Urinary bladder (tissue), 3 donors: ENCODE measurements at regions not wholly inside any gene's neighbourhood (a gene's known extent, or its start where the extent isn't known, plus 50 kb on each side); places are given as distances from the start of the nearest gene placed in this dataset.
"Not testable (repeated sequence)": the region's sequence is repeated elsewhere in the genome, so short reads cannot be mapped to it uniquely, and the experiment has no call there.

Experiments used
- DNase-seq: peaks from one replicate; pipeline ENCODE4 v3.0.0-alpha.2; 2015; ENCODE audit errors: extremely low spot score
- H3K27ac ChIP-seq: one replicate; pipeline ENCODE4 v1.5.1; 2013; ENCODE audit warnings: low read depth, mild to moderate bottlenecking, moderate library complexity
- H3K36me3 ChIP-seq: one replicate; pipeline ENCODE4 v1.6.1; 2013; ENCODE audit warnings: mild to moderate bottlenecking, moderate library complexity; ENCODE audit not compliant: insufficient read depth
- H3K4me1 ChIP-seq: one replicate; pipeline ENCODE4 v1.6.1; 2013; ENCODE audit warnings: mild to moderate bottlenecking, moderate library complexity; ENCODE audit not compliant: insufficient read depth
- H3K4me3 ChIP-seq: one replicate; pipeline ENCODE4 v1.5.1; 2013; ENCODE audit warnings: low read depth, low read length
- WGBS: extraction: QIAGEN DNeasy Blood & Tissue Kit; methylation state at CpG from one replicate; pipeline ENCODE4 v1.1.7; 2013; 5-methylcytosine and 5-hydroxymethylcytosine counted together
- donor health status: healthy with polysubstance abuse.
- donor health status: healthy.

- H3K4me3 ChIP-seq, result no peak overlapping the region
- DNase-seq, result no peak
- WGBS, result 74% methylated on average over 2 of the region's 2 CpGs
- H3K27ac ChIP-seq, result no peak overlapping the region
- H3K36me3 ChIP-seq, result no peaks in the 10 kb centered on the region
- no peaks in the 10 kb centered on the region for H3K4me1 ChIP-seq
Measured at GRCh38 chr17:69643686-69644085, 229.2 kb downstream of the MAP2K6 start.

- WGBS, result 72% methylated on average over 3 of the region's 3 CpGs
Measured at GRCh38 chr17:69646729-69647128, 232.2 kb downstream of the MAP2K6 start.

GRCh38 chr17:69650881-69651280, 236.4 kb downstream of the MAP2K6 start:
- no peak overlapping the region for H3K4me3 ChIP-seq
- no peak for DNase-seq
- no peaks in the 10 kb centered on the region for H3K36me3 ChIP-seq
- 92% methylated on average over 5 of the region's 5 CpGs for WGBS
- H3K27ac ChIP-seq, result no peak overlapping the region
- no peaks in the 10 kb centered on the region for H3K4me1 ChIP-seq

More at GRCh38 chr17:69646729-69647128, 232.2 kb downstream of the MAP2K6 start:
- Histone ChIP-seq H3K27ac (no peak overlapping the region), H3K36me3 (no peaks in the 10 kb centered on the region), H3K4me3 (no peak overlapping the region), H3K4me1 (no peaks in the 10 kb centered on the region)
- DNase-seq, result no peak

- Histone ChIP-seq H3K27ac (no peak overlapping the region), H3K4me3 (no peak overlapping the region), H3K36me3 (no peaks in the 10 kb centered on the region), H3K4me1 (no peaks in the 10 kb centered on the region)
- no peak for DNase-seq
- 77% methylated on average over 2 of the region's 2 CpGs for WGBS
Measured at GRCh38 chr17:69651921-69652320, 237.4 kb downstream of the MAP2K6 start.

- H3K27ac ChIP-seq, result no peak overlapping the region
Measured at GRCh38 chr17:69654981-69655855, 240.7 kb downstream of the MAP2K6 start.

GRCh38 chr17:69655902-69656301, 241.4 kb downstream of the MAP2K6 start:
- WGBS, result 71% methylated on average over 5 of the region's 5 CpGs
- H3K27ac ChIP-seq, result no peak overlapping the region
- no peak for DNase-seq
- H3K4me3 ChIP-seq, result no peak overlapping the region
- no peaks in the 10 kb centered on the region for H3K4me1 ChIP-seq
- no peaks in the 10 kb centered on the region for H3K36me3 ChIP-seq

More at GRCh38 chr17:69654981-69655855, 240.7 kb downstream of the MAP2K6 start:
- no peaks in the 10 kb centered on the region for H3K36me3 ChIP-seq
- DNase-seq, result peak; percentile 35
- no peaks in the 10 kb centered on the region for H3K4me1 ChIP-seq
- 36% methylated on average over 8 of the region's 8 CpGs for WGBS
- no peak overlapping the region for H3K4me3 ChIP-seq

- 55% methylated on average over 8 of the region's 8 CpGs for WGBS
- H3K36me3 ChIP-seq, result no peaks in the 10 kb centered on the region
- H3K4me1 ChIP-seq, result no peaks in the 10 kb centered on the region
- no peak overlapping the region for H3K27ac ChIP-seq
- DNase-seq, result no peak
- H3K4me3 ChIP-seq, result no peak overlapping the region
Measured at GRCh38 chr17:69669441-69670178, 255.1 kb downstream of the MAP2K6 start.

GRCh38 chr17:69672924-69673323, 258.4 kb downstream of the MAP2K6 start:
- Histone ChIP-seq H3K36me3 (no peaks in the 10 kb centered on the region), H3K4me1 (no peaks in the 10 kb centered on the region), H3K27ac (no peak overlapping the region), H3K4me3 (no peak overlapping the region)
- 68% methylated on average over 1 of the region's 1 CpG for WGBS
- no peak for DNase-seq

GRCh38 chr17:69677130-69677529, 262.6 kb downstream of the MAP2K6 start:
- Histone ChIP-seq H3K4me1 (no peaks in the 10 kb centered on the region), H3K36me3 (no peaks in the 10 kb centered on the region), H3K4me3 (no peak overlapping the region), H3K27ac (no peak overlapping the region)
- DNase-seq, result no peak
- WGBS, result 47% methylated on average over 6 of the region's 6 CpGs

- 60% methylated on average over 2 of the region's 2 CpGs for WGBS
- DNase-seq, result no peak
- H3K4me3 ChIP-seq, result no peak overlapping the region
- H3K27ac ChIP-seq, result no peak overlapping the region
- no peaks in the 10 kb centered on the region for H3K36me3 ChIP-seq
- no peaks in the 10 kb centered on the region for H3K4me1 ChIP-seq
Measured at GRCh38 chr17:69678206-69678605, 263.7 kb downstream of the MAP2K6 start.

GRCh38 chr17:69679829-69680228, 265.3 kb downstream of the MAP2K6 start:
- H3K27ac ChIP-seq, result no peak overlapping the region
- no peak for DNase-seq
- no peaks in the 10 kb centered on the region for H3K4me1 ChIP-seq
- WGBS, result 91% methylated on average over 5 of the region's 5 CpGs
- no peak overlapping the region for H3K4me3 ChIP-seq
- H3K36me3 ChIP-seq, result no peaks in the 10 kb centered on the region

GRCh38 chr17:69684251-69684650, 269.8 kb downstream of the MAP2K6 start:
- Histone ChIP-seq H3K36me3 (no peaks in the 10 kb centered on the region), H3K4me3 (no peak overlapping the region), H3K27ac (no peak overlapping the region), H3K4me1 (no peaks in the 10 kb centered on the region)
- WGBS, result 70% methylated on average over 2 of the region's 2 CpGs
- no peak for DNase-seq

GRCh38 chr17:69685150-69685549, 270.7 kb downstream of the MAP2K6 start:
- H3K36me3 ChIP-seq, H3K4me3 ChIP-seq, DNase-seq, H3K27ac ChIP-seq, H3K4me1 ChIP-seq: not testable (repeated sequence)

- no peak overlapping the region for H3K27ac ChIP-seq
- H3K36me3 ChIP-seq, result no peaks in the 10 kb centered on the region
- no peaks in the 10 kb centered on the region for H3K4me1 ChIP-seq
- DNase-seq, result no peak
- no peak overlapping the region for H3K4me3 ChIP-seq
- 99% methylated on average over 1 of the region's 1 CpG for WGBS
Measured at GRCh38 chr17:69690531-69690930, 276.0 kb downstream of the MAP2K6 start.
